Activated CD4-positive, CD25-positive, alpha-beta regulatory T cell treated with anti-CD3 and anti-CD28 coated beads, Interleukin-2, amount 50 U/mL, for 24 hours (primary cell): ENCODE measurements at regions not wholly inside any gene's neighbourhood (a gene's known extent, or its start where the extent isn't known, plus 50 kb on each side); places are given as distances from the start of the nearest gene placed in this dataset.

Experiments used
- ATAC-seq, 2 donors: fragments of 150-1000 bp; cut with Tn5 transposase; one replicate each; pipeline ENCODE4 v1.10.0; 2021; ENCODE audit warnings: mild to moderate bottlenecking in 1 of 2, moderate library complexity in 1 of 2

DNA sequence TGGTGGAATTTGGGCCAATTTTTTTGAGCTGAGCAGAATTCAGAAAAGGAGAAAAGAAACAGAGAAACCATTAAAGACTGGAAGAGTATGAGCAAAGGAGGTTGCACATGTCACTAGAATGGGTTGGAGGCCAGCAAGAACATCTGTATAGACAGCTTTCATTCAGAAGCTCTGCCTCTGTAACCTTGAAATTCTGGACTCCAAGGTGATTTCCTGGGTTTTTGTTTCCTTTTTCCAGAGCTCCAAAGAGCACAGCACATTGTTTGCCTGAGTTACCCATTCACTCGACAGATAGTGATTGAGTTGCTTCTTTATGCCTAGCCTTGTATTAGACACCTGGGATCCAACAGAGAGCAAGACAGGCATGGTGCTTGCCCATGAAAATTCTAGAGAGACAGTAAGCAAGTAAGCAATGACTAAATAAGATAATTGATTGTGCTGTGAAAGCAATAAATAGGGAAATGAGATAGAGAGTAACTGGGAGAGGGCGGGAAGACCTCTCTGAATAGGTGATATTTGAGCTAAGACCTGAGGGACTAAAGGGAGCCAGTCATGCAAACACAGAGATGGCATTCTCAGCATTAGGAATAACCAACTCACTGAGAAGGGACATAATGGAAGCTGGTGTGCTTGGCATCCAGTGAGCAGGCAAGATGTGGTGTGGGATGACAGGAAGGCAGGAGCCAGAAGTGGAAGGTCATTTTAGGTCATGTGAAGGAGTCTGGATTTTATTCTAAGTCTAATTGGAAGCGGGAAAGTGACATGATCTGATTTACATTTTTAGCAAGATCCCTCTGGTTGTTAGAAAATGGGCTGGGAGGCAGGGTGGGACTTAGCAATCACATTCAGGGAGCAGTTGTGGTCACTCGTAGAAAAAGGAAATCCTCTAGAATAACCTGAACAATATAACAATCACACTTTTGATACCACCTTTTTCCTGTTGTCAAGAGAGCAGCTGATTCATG lies 197.5 kb downstream of the HS3ST3A1 start:
- ATAC-seq: no peak

DNA sequence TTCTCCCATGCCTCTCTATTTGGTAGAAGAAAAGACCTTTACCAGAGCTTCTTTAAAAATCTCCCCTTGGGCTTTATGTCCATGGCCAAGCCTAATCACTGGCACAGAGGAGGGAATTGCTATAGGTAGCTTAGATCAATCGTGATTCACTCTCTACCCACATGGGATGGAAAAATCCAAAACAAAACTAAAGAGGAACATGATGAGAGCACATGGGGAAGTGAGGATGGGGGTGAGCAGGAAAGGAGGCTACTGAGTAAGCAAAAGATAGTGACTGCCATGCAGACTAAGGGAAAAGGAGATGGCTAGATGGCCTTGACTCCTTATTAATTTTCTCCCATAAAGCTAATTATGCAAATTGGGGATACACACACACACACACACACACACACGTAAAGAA lies 201.2 kb downstream of the HS3ST3A1 start:
- ATAC-seq: no peak

DNA sequence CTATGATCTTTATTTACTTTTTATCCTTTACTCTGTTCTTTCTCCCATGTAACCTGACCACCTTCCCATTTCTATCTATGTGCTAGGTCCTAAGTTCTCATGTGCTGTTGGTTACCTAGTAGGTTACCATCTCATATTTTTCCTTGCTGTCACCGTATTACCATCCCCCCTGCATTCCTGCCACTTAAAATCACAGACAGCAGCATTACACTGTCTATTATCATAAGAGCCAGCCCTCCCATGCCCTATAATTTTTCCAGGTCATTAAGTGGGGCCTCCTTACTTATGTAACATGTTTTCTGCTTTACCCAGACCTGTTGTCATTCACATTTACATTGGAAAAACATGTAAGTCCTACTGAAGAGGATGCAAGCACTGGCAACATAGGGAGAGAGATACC lies 202.9 kb downstream of the HS3ST3A1 start:
- ATAC-seq: no peak

DNA sequence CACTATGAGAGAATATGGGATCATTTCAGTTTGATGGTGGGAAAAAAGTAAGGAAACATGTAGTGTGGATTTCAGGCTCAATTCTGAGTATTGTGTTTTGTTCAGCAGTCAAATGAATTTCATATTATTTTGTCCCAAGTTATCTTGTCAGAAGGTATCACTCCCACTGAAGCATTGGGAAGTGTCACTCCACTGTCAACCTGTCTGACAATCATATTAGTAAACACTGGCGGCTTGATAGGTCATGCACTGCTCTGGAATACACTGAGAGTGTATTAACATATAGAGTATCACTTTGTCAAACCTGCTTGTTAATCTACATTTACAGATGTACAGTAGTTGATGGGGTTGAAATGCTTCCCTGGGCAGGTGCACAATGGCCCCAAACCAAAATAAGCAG lies 203.6 kb downstream of the HS3ST3A1 start:
- no peak for ATAC-seq

DNA sequence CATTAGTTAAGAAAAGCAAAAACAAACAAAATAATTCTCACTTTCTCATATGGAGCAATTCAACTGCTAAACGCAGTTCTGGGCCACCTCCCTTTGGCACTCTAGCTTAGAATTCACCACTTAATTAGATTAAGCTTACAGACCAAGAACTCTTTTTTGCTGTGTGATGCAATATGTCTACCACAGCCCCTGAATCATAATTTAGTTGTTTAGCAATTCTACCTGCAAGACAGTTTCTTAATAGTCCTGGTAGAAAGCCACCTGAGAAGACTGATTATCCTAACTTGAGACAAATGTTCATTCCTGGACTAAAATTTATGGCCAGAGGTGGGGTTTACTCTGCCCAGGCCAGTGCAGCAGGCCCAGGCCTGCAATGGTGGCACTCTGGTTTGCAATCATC lies 205.9 kb downstream of the HS3ST3A1 start:
- ATAC-seq: no peak

DNA sequence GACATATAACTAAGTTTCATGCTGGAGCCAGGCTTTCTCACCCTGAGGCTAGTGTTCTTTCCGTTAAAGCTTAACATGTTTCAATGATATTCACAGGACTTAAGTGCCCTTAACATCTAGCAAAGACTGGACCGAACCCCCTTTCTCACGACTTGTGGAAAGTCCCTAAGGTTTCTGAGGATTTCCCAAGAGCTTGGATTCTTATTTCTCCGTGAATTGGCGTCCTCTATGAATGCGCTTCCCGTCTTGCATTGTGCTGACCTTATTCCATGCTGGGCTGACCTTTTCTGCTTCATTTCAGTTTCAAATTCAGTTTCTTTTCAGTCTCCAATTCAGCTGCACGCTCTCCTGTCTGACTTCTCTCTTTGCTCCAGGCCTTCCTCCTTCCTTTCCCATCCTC lies 206.4 kb downstream of the HS3ST3A1 start:
- no peak for ATAC-seq

DNA sequence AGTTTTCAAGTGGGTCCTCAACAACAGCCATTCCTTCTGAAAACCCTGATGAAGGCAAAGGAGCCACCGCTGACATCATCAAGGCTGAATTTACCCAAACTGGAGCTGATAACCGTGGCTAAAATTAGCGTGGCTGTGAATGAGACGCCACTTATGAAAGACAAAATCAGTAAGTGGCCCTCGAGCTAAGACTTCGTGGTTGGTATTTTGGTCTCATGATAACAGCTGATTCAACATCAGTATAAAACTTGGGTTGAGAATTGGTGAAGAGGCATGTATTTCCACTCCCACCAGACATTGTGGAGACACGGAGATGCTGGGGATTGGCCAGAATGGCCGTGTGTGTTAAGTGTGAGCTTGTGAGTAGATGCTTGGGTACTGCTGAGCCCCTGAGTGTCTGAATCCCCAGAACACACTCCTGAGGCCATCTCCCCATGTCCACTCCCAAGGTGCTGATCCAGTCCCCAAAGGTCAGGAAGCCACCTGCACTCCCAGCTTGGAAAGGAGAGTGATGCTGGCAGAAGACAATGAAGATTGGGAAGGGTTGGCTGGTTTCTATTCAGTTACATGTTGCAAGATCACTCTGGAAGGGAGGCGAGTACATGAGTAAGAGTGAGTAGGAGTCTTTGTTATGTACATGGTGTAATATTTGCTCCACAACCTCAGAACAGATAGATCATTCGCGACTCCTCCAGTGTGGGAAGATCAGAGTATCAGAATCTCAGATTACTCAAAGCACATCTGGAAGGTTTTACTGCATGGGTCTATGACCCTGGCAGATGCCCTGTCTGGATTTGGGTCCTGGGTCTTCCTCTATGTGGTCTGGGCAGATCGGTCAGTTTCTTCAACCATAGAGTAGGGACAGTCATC lies 207.7 kb downstream of the HS3ST3A1 start:
- no peak for ATAC-seq

DNA sequence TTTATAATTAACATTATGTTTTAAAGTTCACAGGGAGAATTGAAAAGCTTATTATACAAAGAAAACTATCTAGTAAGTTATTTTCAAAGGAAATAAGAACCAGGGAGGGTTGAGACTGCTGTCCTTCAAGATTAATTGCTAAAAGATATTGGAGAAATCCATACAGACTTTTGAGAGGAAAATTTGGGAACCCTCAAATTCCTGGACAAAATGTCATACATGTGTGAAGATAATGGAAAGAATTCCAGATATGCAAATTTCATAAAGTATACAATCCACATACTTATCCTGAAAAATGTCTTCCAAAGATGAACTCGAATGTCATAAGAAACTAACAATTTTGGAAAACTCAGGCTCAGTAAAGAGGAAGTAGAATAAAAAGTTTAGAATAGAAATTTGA lies 213.8 kb downstream of the HS3ST3A1 start:
- no peak for ATAC-seq

DNA sequence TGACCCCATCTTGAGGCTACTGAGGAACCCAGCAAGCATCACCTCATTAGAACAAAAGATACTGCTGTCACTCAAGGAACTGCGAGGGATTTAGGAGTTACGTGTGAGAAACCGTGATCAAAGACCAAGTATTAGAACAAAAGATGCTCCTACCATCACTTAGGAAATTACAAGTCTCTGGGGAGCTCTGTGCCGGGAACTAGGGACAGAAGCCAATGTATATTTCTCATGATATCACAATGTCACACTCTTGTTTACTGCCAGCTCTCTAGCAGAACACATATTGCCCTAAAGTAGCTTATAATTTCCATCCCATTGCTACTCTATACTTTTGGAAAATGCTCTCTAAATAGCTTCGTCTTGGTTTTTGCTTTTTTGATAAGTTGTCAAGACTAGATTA lies 214.5 kb downstream of the HS3ST3A1 start:
- ATAC-seq: no peak

DNA sequence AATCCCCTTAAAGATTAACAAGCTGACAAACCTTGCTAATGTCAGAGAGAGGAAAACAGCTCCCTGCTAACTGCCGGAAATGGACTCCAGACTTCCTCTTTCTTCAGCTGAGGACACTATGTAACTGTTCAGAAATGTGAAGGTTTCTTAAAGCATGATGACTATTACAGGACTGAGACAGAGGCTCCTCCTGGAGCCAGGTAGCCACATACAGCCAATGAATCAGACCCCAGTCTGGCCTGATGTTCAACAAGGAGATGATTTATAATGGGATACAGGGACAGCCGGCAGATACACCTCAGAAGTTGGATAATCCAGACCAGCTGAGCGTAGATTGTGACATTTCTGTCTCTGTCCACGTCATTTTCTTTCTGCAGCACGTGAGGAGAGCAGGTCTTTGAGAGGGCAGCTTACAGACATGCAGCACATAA lies 216.2 kb downstream of the HS3ST3A1 start:
- no peak for ATAC-seq

DNA sequence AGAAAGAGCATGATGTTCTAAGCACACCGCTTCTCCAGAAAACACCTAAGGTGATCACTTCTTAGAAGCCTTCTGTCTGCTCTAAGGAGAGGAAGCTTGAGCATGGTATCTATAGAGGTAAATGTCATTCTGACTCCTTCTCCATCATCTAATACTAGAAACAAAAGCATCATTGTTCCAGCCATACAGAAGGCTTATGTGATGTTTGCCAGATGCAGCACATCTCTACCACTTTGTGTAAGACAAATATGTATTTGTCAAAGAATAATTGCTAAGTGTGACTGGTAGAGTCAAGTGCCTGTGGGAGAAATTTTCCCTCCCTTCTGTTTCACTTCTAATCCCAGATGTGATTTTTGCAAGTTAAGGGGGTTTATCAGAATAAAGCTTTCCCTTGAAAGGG lies 217.1 kb downstream of the HS3ST3A1 start:
- ATAC-seq: no peak

DNA sequence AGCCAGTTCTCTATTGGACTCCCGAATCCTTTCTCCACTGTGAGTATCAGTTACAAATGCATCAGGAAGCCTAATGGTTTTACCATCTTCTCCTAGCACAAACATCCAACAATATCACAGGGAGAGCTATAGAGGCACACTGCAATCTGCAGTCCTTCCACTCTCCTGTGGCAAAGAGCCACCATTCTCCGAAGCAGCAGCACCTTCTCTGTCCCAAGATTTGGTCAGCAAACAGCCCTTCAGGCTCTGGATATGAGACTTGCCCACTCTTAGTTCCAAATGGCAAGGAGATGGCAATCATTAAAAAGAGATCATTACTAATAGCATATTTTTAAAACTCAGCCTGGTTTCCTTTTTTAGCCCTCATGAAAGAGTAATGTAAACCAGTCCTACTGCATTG lies 223.4 kb downstream of the HS3ST3A1 start:
- ATAC-seq: no peak

DNA sequence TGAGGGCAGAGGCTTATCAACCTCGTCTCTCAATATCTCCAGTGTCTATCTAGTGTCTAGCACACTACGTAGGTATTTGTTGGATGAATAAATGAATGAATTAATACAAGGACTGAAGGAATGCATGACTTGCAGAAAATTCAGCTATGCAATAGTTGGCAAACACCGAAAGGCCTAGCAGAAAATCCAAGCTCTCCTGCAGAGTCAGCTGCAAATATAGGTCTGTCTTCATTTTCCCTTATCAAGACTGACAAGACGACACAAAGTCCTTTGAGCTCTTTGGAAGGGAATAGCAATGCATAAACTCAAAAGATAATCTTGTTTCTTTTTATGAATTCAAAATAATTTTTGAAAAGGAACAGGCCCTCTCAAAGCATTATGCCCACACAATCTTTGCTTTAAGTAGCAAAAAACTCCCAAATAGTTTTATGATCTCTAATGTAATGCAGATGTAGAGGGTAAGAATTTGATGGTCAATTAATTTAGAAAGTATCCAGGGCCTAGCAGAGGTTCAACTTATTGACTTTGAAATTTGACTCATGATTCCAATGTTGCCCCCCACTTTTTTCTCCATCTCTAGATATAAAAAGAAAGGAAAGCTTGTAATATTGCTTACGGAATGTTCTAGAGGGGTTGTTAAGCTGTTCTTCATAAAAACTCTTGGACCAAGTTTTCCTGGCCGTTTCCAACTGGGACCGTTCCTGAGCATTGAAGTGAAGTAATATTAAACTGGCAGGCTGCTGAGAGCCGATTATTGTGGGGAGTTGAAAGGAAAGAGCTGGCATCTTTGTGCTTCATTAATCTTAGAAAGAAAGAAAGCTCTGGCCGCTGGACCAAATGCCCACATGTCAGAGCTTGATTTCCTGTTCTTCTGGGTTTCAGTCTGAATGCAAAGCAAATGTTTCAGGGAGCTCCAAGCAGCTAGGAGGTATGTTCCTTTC lies 227.3 kb downstream of the HS3ST3A1 start:
- no peak for ATAC-seq

DNA sequence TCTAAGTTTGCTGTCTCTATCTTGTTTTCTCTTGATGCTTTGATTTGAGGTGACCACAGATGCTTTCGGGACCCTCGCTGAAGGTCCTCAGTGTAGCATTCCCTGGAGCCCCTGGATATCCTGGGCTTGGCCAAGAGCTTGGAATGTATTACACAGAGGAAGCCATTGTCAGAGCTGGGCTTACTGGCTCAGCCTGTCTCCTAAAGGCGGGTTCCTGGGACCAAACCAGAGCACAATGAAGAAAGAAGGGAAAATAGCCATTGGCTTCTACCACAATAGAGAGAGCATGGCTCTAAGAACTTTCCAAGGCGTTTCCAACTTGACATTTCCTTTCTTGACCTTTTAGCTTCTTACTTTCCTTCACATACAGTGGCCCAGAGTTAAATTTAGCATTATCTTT lies 229.3 kb downstream of the HS3ST3A1 start:
- no peak for ATAC-seq

DNA sequence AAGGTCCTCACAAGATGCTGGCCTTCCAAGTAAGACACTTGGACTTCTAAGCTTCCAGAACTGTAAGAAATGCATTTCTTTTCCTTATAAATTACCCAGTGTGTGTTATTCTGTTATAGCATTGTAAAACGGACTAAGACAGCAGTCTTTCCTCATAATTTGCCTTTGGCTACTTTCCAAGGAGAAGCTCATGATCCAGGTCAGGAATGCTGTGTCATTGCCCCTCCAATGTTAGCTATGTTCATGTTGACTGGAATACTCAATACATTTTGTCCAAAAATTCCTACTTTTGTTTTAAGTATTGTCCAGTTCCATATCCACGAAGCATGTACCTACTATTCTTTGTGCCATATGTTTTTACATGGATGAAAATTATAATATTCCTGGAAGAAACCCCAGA lies 234.6 kb downstream of the HS3ST3A1 start:
- no peak for ATAC-seq

DNA sequence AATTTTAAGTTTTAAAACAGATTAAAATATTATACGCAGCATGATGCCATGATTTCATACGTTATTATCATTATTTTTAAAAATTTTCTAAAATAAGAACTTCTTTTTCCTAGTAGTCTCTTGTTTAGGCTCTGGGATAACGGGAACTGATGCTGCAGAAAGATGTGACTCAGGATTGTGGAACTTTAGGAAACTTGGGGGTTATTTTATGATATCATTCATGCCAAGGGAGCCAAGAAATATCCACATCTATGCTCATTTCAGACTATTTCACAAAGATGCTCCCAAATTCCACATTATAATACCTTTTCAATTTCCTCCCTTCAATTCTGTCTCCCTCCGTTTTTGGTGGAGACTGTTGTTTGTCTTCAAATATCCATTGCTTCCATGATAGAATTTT lies 236.4 kb downstream of the HS3ST3A1 start:
- ATAC-seq: no peak

DNA sequence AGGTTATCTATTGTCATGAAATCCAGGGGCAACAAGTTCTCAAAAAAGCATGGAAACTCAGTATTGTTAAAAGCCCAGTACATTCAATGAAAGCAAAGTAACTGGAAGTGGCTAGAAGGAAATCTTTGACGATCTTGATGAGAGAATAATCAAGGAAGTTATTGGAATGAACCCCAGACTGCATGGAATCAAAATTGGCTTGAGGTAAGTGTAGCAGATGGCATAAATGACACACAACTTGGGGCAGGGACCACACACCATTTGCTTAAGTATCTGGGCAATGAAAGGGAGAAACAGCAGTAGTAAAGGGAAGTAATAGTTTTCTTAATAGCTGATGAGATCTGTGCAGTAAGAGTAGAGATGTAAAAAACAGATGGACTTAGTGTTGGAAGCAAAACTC lies 238.0 kb downstream of the HS3ST3A1 start:
- no peak for ATAC-seq

DNA sequence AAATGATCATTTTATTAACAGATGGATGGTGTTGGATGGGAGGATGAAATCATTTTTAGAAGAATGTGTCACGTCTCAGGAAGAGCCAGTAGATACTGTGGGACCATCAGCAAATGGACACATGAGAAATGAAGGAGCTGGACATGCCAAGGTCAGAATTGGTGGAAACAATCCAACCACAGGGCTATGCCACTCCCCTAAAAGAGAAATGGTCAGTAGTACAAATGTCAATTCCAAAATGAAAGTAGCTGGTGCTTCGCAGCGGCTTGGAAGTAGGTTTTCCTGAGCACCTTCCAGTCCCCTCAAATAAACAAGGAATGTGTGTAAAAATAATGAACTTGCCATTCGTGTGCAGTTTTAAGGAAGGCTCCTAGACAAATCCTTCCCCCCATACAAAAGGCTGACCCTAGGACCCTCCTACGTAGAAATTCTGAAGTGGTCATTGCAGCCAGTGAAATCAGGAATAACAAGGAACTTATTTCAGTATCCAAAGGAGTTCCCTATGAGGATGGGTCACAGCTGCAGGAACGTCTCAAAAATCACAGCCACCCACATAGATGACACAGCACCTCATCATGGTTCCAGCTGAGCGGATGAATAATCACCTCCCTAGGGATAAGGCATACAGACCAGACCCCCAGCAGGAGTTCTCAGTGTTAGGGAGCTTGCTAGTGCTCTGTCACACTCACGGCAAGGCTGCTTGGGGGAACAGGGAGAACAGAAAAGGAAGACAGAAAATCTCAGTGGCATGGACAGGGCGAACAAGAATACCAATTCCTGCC lies 239.2 kb downstream of the HS3ST3A1 start:
- no peak for ATAC-seq

DNA sequence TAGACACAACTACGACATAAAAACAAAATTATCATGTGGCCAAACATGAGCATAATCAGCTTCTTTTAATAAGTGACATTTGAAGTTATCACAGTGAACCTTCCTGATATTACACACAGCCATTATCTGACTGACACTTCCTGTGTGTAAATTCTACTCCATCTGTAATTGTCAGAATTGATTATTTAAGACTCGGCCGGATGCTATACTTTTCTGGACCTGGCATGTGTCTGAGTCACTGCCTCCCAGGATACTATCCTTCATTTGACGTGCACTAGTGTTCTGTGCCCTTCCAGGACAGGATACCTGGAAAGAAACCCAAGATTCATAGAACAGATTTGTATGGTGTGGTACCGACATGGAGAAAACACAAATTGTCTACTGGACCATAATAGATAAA lies 242.0 kb downstream of the HS3ST3A1 start:
- ATAC-seq: no peak

DNA sequence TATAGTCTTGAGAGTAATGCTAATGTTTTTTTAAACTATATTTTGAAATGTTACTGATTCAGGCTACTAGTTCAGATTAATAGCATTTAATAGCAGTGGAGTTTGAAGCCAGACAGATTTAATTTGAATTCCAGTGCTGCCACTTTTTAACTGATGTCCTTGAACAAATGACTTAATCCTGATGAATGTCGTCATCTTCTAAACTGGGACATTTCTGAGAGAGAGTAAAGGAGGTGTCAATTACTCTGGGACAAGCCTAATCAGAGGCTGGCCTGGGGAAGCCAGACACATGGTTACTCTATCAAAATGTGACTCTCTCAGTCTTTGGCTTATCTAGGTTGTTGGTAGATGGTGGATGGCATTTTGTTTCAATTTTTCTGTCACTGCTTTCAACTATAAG lies 246.7 kb downstream of the HS3ST3A1 start:
- no peak for ATAC-seq

DNA sequence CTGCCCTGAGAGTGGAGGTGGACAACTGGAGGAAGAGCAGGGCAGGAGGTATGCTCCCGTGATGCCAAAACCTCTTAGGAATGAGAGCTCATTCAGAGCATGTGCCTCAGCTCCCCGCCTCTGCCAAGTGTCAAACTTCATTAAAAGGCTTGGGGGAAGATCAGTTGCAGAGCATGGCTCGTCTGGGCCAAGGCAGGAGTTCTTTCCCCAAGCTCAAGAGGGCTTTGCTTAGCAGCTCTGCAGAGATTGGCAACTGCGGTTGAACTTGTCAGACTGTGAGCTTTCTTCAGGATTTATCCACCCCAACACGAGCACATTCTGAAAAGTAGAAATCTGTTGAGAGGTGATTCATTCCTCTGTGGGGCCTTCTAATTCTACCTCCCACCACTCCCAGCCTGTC lies 248.1 kb downstream of the HS3ST3A1 start:
- no peak for ATAC-seq
